ENCODE measurements at regions not wholly inside any gene's neighbourhood (a gene's known extent, or its start where the extent isn't known, plus 50 kb on each side); places are given as distances from the start of the nearest gene placed in this dataset.

DNA sequence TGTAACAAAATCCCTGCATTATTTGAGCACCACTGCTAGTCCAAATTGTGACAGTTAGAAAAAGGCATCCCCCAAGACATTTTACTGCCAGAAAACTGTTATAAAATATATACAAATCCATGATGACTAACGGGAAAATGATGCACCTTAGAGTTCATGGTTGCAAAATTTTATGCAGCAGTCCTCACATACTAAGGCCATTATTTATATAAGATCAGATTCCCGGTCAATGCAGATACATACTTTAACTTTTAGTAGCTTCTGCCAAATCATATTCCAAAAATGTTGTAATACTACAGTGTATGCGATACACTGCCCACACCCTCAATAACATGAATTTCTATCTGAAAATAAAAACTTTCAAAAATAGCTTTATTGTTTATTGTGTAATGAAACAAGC lies 239.9 kb upstream of the ZNF32 start:
- no peaks in the 10 kb centered on the region for H3K27me3 ChIP-seq
- WGBS, 2 donors = 83 to 85% methylated on average over 3 of the region's 3 CpGs
- H3K4me1 ChIP-seq = no peaks in the 10 kb centered on the region
- no peak overlapping the region for H3K4me3 ChIP-seq
- H3K9me3 ChIP-seq = no peaks in the 10 kb centered on the region
- TF ChIP-seq, protein P1, sequence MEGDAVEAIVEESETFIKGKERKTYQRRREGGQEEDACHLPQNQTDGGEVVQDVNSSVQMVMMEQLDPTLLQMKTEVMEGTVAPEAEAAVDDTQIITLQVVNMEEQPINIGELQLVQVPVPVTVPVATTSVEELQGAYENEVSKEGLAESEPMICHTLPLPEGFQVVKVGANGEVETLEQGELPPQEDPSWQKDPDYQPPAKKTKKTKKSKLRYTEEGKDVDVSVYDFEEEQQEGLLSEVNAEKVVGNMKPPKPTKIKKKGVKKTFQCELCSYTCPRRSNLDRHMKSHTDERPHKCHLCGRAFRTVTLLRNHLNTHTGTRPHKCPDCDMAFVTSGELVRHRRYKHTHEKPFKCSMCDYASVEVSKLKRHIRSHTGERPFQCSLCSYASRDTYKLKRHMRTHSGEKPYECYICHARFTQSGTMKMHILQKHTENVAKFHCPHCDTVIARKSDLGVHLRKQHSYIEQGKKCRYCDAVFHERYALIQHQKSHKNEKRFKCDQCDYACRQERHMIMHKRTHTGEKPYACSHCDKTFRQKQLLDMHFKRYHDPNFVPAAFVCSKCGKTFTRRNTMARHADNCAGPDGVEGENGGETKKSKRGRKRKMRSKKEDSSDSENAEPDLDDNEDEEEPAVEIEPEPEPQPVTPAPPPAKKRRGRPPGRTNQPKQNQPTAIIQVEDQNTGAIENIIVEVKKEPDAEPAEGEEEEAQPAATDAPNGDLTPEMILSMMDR (IDR thresholded peaks at IDR 0.05) = no peak
- TF ChIP-seq POLR2A (IDR thresholded peaks at IDR 0.05) = no peak
- no peaks in the 10 kb centered on the region for H3K36me3 ChIP-seq (ENCODE audit: low read depth, missing control alignments)
- DNase-seq = no peak
- intact Hi-C loops (cut with DNase I; ENCODE audit: low total_unique reads) = no loop called here
- no peak overlapping the region for H3K27ac ChIP-seq

DNA sequence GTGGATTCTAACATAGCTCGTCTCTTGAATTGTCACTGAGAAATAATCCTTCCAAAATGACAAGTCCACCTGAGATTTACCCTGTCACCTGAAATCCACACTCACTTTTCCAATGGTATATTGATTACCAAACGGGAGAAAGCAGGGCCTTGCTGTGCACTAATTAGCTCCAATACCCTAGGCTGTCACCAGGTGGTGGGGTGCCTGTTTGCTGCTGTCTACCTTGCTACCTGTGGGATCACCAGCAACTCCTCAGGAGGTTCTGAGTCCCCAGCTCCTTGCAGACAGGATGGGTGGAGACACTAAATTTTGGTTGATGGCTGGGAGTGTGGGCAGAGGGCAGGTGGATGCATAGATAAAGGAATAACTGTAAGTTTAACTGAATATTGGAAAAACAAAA lies 237.2 kb upstream of the ZNF32 start:
- no peak for DNase-seq
- H3K4me3 ChIP-seq = no peak overlapping the region
- no peak for TF ChIP-seq POLR2A (IDR thresholded peaks at IDR 0.05)
- TF ChIP-seq, protein P1 (IDR thresholded peaks at IDR 0.05) = no peak
- H3K9me3 ChIP-seq = no peaks in the 10 kb centered on the region
- no peaks in the 10 kb centered on the region for H3K4me1 ChIP-seq
- WGBS, 2 donors = 80 to 93% methylated on average over 2 of the region's 2 CpGs
- intact Hi-C loops (cut with DNase I; ENCODE audit: low total_unique reads) = no loop called here
- no peaks in the 10 kb centered on the region for H3K27me3 ChIP-seq
- no peaks in the 10 kb centered on the region for H3K36me3 ChIP-seq (ENCODE audit: low read depth, missing control alignments)
- H3K27ac ChIP-seq = no peak overlapping the region

DNA sequence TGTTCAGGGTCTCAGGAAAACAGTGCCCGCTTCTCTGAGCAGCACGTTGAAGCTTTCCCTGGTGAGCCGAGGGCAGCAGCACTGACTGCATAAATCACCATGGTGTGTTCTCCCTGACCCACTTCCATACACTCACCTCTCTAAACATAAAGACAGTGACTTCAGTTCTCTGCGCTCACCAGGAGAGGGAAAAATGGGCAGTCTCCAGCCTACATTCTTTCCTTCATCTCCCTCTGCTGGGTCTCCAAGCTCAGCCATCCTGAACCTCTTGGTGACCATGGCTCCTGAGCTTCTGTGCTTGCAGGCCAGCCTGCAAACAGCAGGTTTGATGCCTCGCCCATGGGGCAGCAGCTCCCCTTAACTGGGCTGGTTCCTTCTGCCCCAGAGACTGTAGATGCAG lies 236.6 kb upstream of the ZNF32 start:
- DNase-seq = no peak
- WGBS, 2 donors = 90 to 92% methylated on average over 5 of the region's 5 CpGs
- no peaks in the 10 kb centered on the region for H3K27me3 ChIP-seq
- no peak overlapping the region for H3K27ac ChIP-seq
- intact Hi-C loops (cut with DNase I; ENCODE audit: low total_unique reads) = no loop called here
- no peaks in the 10 kb centered on the region for H3K36me3 ChIP-seq (ENCODE audit: low read depth, missing control alignments)
- TF ChIP-seq, protein P1 (IDR thresholded peaks at IDR 0.05) = no peak
- TF ChIP-seq POLR2A (IDR thresholded peaks at IDR 0.05) = no peak
- no peaks in the 10 kb centered on the region for H3K4me1 ChIP-seq
- no peaks in the 10 kb centered on the region for H3K9me3 ChIP-seq
- H3K4me3 ChIP-seq = no peak overlapping the region

DNA sequence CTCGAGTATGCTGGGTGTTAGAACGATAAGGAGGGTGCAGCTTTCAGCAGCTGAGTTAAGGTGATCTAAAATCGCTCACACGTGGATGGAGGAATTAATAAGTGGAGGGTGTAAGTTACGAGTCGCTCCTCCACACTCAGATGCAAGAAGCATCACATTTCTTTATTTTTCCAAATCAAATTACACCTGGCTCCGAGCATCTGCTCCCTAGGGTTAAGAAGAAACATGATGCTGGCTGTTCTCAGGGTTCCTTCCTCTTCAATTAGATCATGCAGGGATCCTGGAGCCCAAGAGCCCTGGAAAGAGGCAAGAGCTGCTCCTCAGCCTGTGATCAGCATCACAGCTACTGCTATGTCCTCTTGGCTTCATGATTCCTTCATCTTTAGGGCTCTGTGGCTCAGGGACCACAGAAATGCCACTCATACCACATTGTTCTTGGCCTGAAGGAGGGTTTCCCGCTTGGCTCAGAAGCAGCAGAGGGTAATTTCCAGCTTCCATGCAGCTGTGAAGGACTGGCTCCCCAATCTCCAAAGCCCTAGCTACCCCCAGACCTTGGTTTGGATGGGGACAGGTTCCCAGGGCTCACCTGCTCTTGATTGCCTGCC lies 235.9 kb upstream of the ZNF32 start:
- no peaks in the 10 kb centered on the region for H3K36me3 ChIP-seq (ENCODE audit: low read depth, missing control alignments)
- H3K27me3 ChIP-seq = no peaks in the 10 kb centered on the region
- intact Hi-C loops (cut with DNase I; ENCODE audit: low total_unique reads) = no loop called here
- H3K9me3 ChIP-seq = no peaks in the 10 kb centered on the region
- TF ChIP-seq POLR2A (IDR thresholded peaks at IDR 0.05) = no peak
- TF ChIP-seq, protein P1 (IDR thresholded peaks at IDR 0.05) = no peak
- DNase-seq = no peak
- no peak overlapping the region for H3K27ac ChIP-seq
- H3K4me1 ChIP-seq = no peaks in the 10 kb centered on the region
- WGBS, 2 donors = 91 to 92% methylated on average over 7 to 8 of the region's 8 CpGs
- no peak overlapping the region for H3K4me3 ChIP-seq

DNA sequence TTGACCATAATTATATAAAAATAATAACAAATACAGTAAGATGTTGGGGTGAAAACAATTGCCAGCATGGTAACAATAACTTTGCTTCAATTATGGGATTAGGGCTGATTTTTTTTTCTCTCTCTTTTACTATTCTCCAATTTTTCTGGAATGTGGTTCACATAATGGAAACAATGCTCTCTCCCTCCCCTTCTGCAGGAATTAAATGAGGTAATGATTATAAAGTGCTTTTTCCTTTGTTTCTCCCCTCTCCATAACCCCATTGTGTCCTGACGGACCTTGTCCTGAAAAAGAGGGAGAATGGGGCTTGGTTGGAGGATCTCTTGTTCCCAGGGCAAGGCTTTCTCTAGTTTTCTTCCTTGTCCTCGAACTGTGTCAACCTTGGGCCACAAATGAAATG lies 234.0 kb upstream of the ZNF32 start:
- intact Hi-C loops (cut with DNase I; ENCODE audit: low total_unique reads) = no loop called here
- 82% methylated on average over 2 of the region's 2 CpGs for WGBS, 2 donors
- no peak overlapping the region for H3K4me3 ChIP-seq
- no peak for DNase-seq
- no peaks in the 10 kb centered on the region for H3K27me3 ChIP-seq
- H3K36me3 ChIP-seq (ENCODE audit: low read depth, missing control alignments) = no peaks in the 10 kb centered on the region
- no peaks in the 10 kb centered on the region for H3K4me1 ChIP-seq
- TF ChIP-seq, protein P1 (IDR thresholded peaks at IDR 0.05) = no peak
- TF ChIP-seq POLR2A (IDR thresholded peaks at IDR 0.05) = no peak
- H3K9me3 ChIP-seq = no peaks in the 10 kb centered on the region
- H3K27ac ChIP-seq = no peak overlapping the region
